ENCODE measurements at regions not wholly inside any gene's neighbourhood (a gene's known extent, or its start where the extent isn't known, plus 50 kb on each side); places are given as distances from the start of the nearest gene placed in this dataset.

DNA sequence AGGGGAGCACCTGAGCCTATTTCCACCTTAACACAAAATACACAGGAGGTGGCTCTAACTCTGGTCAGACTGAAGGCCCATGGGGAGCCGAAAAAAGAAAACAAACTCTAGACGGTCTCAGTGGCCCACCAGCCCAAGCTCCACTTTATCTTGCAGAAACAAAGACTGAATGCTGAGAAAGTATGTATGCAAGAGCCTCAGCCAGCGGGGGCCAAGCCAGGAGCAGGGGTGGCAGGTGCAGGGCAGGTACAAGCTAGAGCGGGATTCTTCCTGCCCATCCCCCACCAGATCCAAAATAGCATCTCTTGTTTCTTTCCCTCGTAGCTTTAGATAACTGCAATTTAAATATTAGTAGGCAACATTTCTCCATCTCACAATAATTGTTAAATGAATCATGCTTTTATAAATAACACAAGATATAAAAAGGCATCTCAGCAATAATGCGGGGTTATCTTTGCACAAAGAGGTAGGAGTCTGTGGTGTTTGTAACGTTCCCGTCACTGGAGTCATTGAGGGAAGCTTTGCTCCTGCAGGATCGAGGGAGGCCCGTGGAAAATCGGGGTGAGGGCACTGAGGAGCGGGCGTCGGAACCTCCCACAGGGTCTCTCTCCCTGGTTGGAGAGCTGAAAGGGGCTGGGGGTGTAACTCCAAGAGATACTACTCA, 418.0 kb downstream of the SHANK2 start:
- no peak for DNase-seq

DNA sequence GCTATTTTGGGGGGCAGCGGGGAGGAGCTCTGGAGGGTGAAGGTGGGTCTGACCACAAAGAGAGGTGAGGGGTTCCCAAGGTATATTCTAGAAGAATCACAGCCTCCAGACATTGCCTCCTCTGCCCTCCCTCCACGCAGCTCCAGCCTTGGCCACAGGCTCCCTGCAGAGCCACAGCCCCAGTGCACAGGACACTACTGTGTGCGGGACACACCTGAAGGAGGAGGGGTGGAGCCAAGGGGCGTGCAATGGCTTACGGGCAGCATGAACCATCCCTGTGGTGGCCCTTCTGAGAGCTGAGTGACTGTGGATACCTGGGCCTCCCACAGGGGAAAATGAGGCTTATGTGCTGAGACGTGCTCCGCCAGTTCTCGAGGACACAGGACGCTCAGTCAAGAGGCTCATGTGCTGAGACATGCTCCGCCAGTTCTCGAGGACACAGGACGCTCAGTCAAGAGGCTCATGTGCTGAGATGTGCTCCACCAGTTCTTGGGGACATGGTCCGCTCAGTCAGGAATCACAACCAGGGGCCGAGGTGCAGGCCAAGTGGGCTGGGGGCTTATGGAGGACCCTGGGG, 417.3 kb downstream of the SHANK2 start:
- no peak for DNase-seq

GRCh38 chr11:70836071-70836470, 416.3 kb downstream of the SHANK2 start:
- DNase-seq: no peak

DNA sequence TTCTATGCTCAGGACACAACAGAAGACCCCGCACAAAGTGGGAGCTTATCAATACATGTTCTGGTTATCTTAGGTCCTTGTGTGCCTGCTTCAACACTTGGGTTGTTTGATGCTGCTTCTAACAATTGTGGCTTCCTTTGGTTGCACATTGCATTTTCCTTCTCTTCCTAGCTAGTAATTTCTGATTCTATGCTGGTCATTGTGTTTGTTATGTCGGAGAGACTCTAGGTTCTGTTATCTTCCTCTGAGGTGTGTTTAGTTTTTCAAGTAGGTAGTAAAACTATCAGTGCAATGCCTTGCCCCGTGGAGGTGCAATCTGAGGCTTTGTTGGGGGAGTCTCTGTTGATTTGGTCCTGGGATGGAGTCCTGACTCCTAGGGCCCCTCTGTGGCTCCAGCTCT, 414.2 kb downstream of the SHANK2 start:
- DNase-seq: no peak

DNA sequence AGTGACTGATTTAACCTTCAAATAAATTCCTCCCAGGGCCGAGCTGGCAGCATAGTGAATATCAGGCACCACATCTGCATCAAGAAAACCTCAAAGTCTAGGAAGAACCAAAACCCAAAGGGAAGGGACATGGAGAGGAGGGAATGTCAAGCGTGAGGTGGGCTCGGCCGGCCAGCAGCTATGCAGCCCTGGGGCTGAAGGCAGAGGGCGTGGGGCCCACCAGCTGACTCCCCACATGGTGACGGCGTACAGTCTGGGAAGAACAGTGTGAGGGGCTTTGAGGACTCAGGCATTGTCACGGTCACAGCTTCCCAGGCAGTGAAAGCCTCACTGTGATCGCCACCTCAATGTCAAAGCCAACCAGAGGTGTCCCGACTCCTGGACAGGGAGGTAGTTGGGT, 412.5 kb downstream of the SHANK2 start:
- no peak for DNase-seq

- no peak for DNase-seq
Measured at GRCh38 chr11:70841264-70841663, 411.1 kb downstream of the SHANK2 start.

GRCh38 chr11:70842256-70842655, 410.1 kb downstream of the SHANK2 start:
- no peak for DNase-seq

DNA sequence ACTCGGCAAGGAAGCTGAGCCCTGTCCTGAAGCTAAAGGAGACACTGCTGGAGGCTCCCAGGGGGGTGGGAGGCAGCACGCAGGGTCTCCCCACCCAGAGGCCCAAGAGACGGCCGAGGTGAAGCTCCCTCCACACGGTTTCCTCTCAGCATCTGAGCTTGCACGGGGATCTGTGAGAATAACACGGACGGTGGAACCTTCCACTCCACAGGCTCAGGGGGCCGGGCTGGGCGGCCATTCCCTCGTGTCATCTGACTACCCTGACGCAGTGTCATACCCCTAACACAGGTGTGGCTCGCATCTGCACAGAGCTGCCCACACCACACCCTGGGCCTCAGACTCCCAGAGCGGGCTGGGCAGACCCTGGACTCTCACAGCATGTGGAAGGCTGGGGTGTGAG, 409.7 kb downstream of the SHANK2 start:
- no peak for DNase-seq

DNA sequence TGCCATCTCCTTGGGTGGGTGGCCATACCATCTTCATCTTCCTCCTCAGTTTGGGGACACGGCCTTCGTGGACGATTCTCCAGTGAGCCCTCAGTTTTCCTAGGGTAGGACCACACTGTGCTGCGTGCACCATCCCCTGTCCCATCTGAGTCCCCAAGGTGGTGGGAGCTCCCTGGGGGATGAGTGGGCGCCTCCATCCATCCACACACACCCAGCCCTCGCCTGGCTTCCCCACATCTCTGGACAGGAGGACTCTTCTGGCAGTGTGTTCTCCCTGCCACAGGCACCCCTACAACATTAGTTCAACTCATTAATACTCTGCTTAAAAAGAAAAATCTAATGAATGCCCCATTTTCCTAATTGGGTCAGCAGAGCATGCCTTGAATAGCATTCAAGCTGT, 408.5 kb downstream of the SHANK2 start:
- DNase-seq: no peak

DNA sequence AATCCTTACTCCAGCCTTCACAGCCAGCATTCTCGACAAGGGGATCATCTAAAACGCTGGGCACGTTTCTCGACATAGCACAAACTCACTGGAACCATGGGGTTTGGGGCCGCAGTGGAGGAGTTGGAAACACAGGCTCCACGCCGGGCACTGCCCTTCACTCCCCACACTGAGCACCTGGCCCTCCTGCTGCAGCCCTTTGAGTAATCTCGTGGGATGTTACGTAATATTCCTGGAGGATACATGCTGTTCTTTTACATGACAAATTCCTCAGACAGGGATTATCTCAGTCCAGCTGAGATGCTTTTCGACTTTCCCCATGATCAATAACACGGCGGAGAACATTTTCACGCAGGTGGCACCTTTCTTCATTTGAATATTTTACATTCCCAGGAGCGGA, 408.0 kb downstream of the SHANK2 start:
- DNase-seq: no peak

- DNase-seq: no peak
Measured at GRCh38 chr11:70845591-70846041, 406.8 kb downstream of the SHANK2 start.

- DNase-seq: no peak
Measured at GRCh38 chr11:70846781-70847655, 405.4 kb downstream of the SHANK2 start.

GRCh38 chr11:70848243-70848750, 404.1 kb downstream of the SHANK2 start:
- DNase-seq: no peak

GRCh38 chr11:70849031-70849430, 403.3 kb downstream of the SHANK2 start:
- no peak for DNase-seq

DNA sequence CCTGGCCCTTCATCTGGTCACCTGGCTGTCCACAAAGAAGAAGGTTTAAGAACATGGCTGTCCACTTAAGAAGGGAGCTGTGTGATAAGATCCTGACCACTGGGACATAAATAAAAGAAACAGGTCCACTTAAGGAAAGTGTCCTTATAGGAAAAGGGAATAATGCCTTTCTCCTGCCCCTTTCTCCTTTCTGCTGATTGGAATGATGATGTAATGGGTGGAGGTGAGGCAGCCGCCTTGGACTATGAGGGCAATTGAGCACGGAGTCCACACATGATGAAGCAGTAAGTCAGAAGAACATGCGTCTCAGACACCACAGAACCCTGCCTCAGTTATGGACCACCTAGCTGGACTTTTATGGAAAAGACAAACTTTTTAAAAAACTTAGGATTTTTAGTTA, 401.1 kb downstream of the SHANK2 start:
- DNase-seq: no peak

DNA sequence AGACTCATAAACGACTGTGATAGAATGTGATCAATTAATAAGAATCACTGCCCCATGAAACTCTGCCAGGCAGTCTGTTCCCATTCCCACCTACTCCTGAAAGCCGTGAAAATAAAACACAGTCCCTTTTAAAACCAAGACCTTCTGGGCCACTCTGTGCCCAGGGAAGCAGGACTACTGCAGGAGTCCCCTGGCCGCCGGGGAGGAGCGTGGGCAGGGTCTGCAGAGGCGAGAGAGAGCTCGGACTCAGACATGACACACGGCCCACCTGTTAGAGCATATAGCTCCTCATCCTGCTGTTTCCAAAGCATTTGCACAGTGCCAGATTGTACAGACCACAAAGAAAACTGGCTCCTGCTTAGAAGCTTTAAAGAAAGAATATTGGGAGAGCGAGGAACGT, 400.5 kb downstream of the SHANK2 start:
- no peak for DNase-seq

DNA sequence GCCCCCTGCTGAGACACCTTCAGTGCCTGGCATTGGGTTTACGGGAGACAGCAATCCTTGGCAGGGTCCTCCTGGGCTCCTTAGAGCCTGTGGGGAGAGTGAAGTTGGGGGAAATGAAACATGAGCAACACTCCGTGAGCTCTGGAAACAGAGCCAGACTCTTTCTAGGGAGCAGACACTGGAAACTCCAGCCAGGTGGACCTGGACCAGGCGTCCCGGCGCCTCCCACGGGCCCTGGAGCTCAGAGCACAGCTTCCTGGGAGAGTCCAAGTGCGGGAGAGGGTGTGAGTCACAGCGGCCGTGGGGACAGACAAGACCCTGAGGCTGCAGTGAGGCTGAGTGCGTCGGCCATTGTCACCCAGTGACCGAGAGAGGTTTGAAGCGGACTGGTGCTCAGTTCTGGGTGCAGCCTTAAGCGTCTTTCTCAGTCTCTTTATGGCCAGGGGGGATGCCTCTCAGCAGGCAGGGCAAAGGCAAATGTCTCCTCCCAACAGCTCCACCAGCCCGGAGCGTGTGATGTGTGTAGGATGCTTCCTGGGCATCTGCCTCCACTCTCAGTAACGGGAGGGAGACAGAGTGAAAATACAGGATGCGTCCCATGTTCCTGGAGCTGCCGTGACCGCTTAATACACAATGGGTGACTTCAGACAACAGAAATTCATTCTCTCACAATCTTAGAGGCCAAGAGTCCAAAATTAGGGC, 399.2 kb downstream of the SHANK2 start:
- DNase-seq: no peak

DNA sequence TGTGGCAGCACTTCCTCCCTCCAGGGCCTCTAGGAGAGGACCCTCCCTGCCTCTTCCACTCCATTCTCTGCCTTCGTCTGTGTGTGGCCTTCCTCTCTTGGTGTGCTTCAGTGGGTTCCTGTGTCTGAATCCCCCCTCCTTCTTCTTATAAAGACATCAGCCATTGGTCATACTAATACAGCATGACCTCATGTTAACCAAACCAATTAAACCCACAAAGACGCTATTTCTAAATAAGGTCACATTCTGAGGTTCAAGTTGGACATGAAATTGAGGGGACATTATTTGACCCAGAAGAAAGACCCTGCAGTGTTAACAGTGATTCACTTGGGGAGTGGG, 398.6 kb downstream of the SHANK2 start:
- DNase-seq: no peak

GRCh38 chr11:70854201-70854600, 398.2 kb downstream of the SHANK2 start:
- no peak for DNase-seq

- no peak for DNase-seq
Measured at GRCh38 chr11:70854901-70855556, 397.3 kb downstream of the SHANK2 start.

- no peak for DNase-seq
Measured at GRCh38 chr11:70857894-70858293, 394.5 kb downstream of the SHANK2 start.

GRCh38 chr11:70859180-70859579, 393.2 kb downstream of the SHANK2 start:
- no peak for DNase-seq

DNA sequence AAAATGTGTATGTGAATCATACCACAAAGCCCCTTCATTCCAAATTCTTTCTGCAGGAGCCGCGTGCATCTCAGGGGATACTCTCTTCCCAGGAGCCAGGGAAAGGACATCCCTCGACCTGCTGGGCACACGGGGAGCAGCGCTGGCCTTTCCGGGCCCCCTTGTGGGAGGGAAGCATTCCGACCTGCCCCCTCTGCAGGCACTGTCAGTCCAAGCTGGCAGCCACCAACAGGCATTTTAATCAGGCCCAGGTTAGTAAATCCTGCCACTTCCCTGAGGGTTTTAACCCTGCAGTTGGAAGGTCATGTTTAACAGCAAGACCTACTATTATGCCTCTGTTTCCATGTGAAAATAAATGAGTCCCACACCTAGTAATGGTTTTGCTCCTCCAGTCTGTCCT, 391.5 kb downstream of the SHANK2 start:
- DNase-seq: no peak
